ENCODE measurements at regions not wholly inside any gene's neighbourhood (a gene's known extent, or its start where the extent isn't known, plus 50 kb on each side); places are given as distances from the start of the nearest gene placed in this dataset.

DNA sequence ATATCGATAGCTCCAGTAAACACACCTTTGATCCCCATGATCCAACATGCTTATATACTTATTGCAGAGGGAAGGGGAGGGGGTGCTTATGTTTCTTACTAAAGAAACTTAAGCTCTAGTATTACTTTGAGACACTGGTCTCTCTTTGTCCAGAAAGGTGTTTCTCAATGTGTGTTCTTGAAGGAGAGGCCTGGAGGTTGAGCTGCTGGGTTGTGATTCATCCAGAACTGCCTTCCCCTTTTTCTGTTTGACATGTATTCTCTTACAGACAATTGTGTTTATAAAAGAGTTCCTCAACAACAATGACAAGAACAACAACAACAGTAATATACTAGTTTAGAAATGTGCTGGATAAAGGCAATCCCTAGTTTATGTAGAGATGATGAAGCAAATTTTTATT, 516.0 kb upstream of the FAM98A start:
- Histone ChIP-seq H2AK5ac (ENCODE audit: low read depth, low read length) (no peak overlapping the region), H3K23me2 (ENCODE audit: low read depth, low read length) (no peaks in the 10 kb centered on the region), H3K79me2 (ENCODE audit: control insufficient read depth in 1 of 2, insufficient read depth in 2 of 2, low read length in 2 of 2) (no peaks in the 10 kb centered on the region), H3K27ac (ENCODE audit: low read depth, low read length) (no peak overlapping the region), H2BK120ac (replicated peaks; ENCODE audit: low read depth, low read length) (no peak overlapping the region), H3K79me1 (ENCODE audit: low read depth, low read length) (no peaks in the 10 kb centered on the region), H3K4me1 (replicated peaks in 1 of 4; ENCODE audit: control insufficient read depth in 3 of 4, insufficient read depth in 4 of 4, low read length in 3 of 4) (no peaks in the 10 kb centered on the region), H3K4ac (replicated peaks; ENCODE audit: insufficient read length, low read depth, low read length) (no peak overlapping the region), H4K20me1 (replicated peaks in 1 of 2; ENCODE audit: control insufficient read depth in 1 of 2, insufficient read depth in 2 of 2, low read length in 2 of 2) (no peaks in the 10 kb centered on the region), H4K91ac (replicated peaks; ENCODE audit: insufficient read length, low read length) (no peak overlapping the region), H2BK20ac (ENCODE audit: low read length) (no peak overlapping the region), H3K18ac (ENCODE audit: extremely low read depth, low read length) (no peak overlapping the region), H2BK12ac (ENCODE audit: low read depth, low read length) (no peak overlapping the region), H3K56ac (replicated peaks; ENCODE audit: insufficient read length, low read depth, low read length) (no peak overlapping the region), H2AFZ (ENCODE audit: low read length) (no peak overlapping the region), H4K8ac (ENCODE audit: extremely low read depth, insufficient read depth, low read length) (no peak overlapping the region), H3K9ac (replicated peaks in 1 of 4; ENCODE audit: extremely low read depth in 1 of 4, low read depth in 3 of 4, low read length in 3 of 4) (no peak overlapping the region), H3K14ac (ENCODE audit: insufficient read length) (no peak overlapping the region), H2BK5ac (ENCODE audit: low read depth, low read length) (no peak overlapping the region), H3K4me2 (ENCODE audit: insufficient read depth in 1 of 2, low read depth in 2 of 2, low read length in 2 of 2) (no peak overlapping the region), H3K23ac (ENCODE audit: insufficient read length) (no peak overlapping the region), H3K4me3 (ENCODE audit: extremely low read depth in 1 of 4, insufficient read depth in 2 of 4, low read depth in 3 of 4, low read length in 4 of 4) (no peak overlapping the region), H3K27me3 (replicated peaks in 1 of 4; ENCODE audit: control insufficient read depth in 3 of 4, extremely low read depth in 1 of 4, insufficient read depth in 3 of 4, low read length in 3 of 4) (no peaks in the 10 kb centered on the region), H2BK15ac (ENCODE audit: low read length) (no peak overlapping the region), H3K36me3 (ENCODE audit: control insufficient read depth in 2 of 4, insufficient read depth in 4 of 4, low read length in 3 of 4) (no peaks in the 10 kb centered on the region), H3K9me3 (ENCODE audit: insufficient read depth in 2 of 2, low read depth in 1 of 2, low read length in 1 of 2) (no peaks in the 10 kb centered on the region), H4K5ac (ENCODE audit: insufficient read length, low read depth, low read length) (no peak overlapping the region)
- TF ChIP-seq NRF1 (IDR thresholded peaks at IDR 0.05; ENCODE audit: low read depth, low read length) (no peak), SAP30 (IDR thresholded peaks at IDR 0.05; ENCODE audit: insufficient read depth, insufficient replicate concordance, low read length) (no peak), JUND (IDR thresholded peaks at IDR 0.05; ENCODE audit: low read length) (no peak)
- TF ChIP-seq, protein P1, sequence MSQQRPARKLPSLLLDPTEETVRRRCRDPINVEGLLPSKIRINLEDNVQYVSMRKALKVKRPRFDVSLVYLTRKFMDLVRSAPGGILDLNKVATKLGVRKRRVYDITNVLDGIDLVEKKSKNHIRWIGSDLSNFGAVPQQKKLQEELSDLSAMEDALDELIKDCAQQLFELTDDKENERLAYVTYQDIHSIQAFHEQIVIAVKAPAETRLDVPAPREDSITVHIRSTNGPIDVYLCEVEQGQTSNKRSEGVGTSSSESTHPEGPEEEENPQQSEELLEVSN (IDR thresholded peaks at IDR 0.05): no peak
- ChIA-PET CTCF (ENCODE audit: partially characterized antibody) (interaction anchor here (0.6 kb wide), 1 partner anchor 15 kb away, joined by 3 read pairs; no protein-coding TSS in a partner anchor), POLR2A (ENCODE audit: partially characterized antibody) (no interaction called here)
- DNase-seq (ENCODE audit: low read depth in 1 of 2, low spot score in 2 of 2) (no peak), FAIRE-seq (no peak)
- 96% methylated on average over 1 of the region's 1 CpG; no CpG with 5 or more reads in 1 of the 2 experiments for WGBS, 2 experiments (ENCODE audit: extremely low coverage in 1 of 2, insufficient coverage in 1 of 2, insufficient read length in 1 of 2, insufficient replicate concordance in 2 of 2, low coverage in 1 of 2, low lambda C conversion rate in 2 of 2, missing lambda C conversion rate in 1 of 2)

Data from H1 (cell line).